ENCODE measurements at regions not wholly inside any gene's neighbourhood (a gene's known extent, or its start where the extent isn't known, plus 50 kb on each side); places are given as distances from the start of the nearest gene placed in this dataset.

- TF ChIP-seq SP1 (IDR thresholded peaks at IDR 0.05) (no peak), FOXM1 (IDR thresholded peaks at IDR 0.05; ENCODE audit: borderline replicate concordance) (no peak), NFRKB (IDR thresholded peaks at IDR 0.05) (no peak), SUZ12 (IDR thresholded peaks at IDR 0.05) (no peak), ARNT (IDR thresholded peaks at IDR 0.05) (no peak), CTBP1 (IDR thresholded peaks at IDR 0.05; ENCODE audit: borderline replicate concordance) (no peak), L3MBTL2 (conservative IDR thresholded peaks at IDR 0.05) (no peak), BHLHE40 (IDR thresholded peaks at IDR 0.05; ENCODE audit: borderline replicate concordance) (no peak)
These were observed 256.6 kb upstream of the CFAP20DC start for GRCh38 chr3:59306436-59306835.
